Mucosa of rectum (tissue), 2 donors: ENCODE measurements at regions not wholly inside any gene's neighbourhood (a gene's known extent, or its start where the extent isn't known, plus 50 kb on each side); places are given as distances from the start of the nearest gene placed in this dataset.

Experiments used
- H3K27ac ChIP-seq, 2 donors: one replicate each; pipeline ENCODE4 v1.7.0; 2013; ENCODE audit warnings: inconsistent platforms in 2 of 2, low read depth in 2 of 2, low read length in 2 of 2
- H3K27me3 ChIP-seq, 2 donors: one replicate each; pipeline ENCODE4 v1.7.0; 2013; ENCODE audit warnings: low read length in 2 of 2; ENCODE audit not compliant: control insufficient read depth in 2 of 2, insufficient read depth in 2 of 2
- H3K36me3 ChIP-seq, 2 donors: one replicate each; pipeline ENCODE4 v1.7.0; 2013; ENCODE audit warnings: low read length in 2 of 2; ENCODE audit not compliant: control insufficient read depth in 2 of 2, insufficient read depth in 2 of 2
- H3K4me1 ChIP-seq, 2 donors: one replicate each; pipeline ENCODE4 v1.7.0; 2013; ENCODE audit warnings: low read length in 2 of 2, mild to moderate bottlenecking in 1 of 2; ENCODE audit not compliant: control insufficient read depth in 2 of 2, insufficient read depth in 2 of 2
- H3K4me3 ChIP-seq, 2 donors: one replicate each; pipeline ENCODE4 v1.7.0; 2013; ENCODE audit warnings: low read length in 2 of 2
- H3K9ac ChIP-seq, 2 donors: one replicate each; pipeline ENCODE4 v1.7.0; 2013; ENCODE audit warnings: low read length in 2 of 2, low read depth in 1 of 2, mild to moderate bottlenecking in 1 of 2
- H3K9me3 ChIP-seq, 2 donors: one replicate each; pipeline ENCODE4 v1.7.0; 2013; ENCODE audit warnings: low read length in 2 of 2; ENCODE audit not compliant: control insufficient read depth in 2 of 2
- donor health status: healthy.
- donor health status: Normal muscosa, but diverticular disease.

DNA sequence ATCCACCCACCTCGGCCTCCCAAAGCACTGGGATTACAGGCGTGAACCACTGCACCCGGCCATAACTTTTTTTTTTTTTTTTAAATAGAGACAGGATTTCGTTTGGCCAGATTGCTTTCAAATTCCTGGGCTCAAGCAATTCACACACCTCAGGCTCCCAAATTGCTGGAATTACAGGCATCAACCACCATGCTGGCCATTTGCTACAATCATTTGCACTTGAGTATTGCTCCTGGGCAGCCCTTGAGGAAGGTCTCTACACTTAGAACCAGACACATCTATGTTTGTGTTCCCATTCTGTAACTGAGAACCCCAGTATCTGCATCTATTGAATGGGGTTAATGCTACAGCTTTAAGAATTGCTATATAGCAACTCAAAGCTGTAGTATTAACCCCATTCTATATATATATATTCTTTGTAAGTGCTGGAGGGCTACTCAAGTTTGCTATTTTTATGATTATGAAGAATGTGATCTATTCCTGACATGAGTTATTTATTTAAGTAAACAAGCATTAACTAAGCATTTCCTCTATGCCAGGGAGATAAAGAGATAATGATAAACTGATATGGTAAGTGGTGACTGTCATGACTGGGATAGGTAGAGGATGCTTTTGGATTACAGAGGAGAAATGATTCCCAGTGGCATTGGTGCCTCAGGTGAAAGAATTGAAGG is 496.5 kb upstream of the TNC start:
- Histone ChIP-seq H3K9ac (no peak overlapping the region), H3K27ac (no peak overlapping the region), H3K27me3 (no peaks in the 10 kb centered on the region), H3K4me3 (no peak overlapping the region), H3K9me3 (no peaks in the 10 kb centered on the region), H3K36me3 (no peaks in the 10 kb centered on the region), H3K4me1 (no peaks in the 10 kb centered on the region)

DNA sequence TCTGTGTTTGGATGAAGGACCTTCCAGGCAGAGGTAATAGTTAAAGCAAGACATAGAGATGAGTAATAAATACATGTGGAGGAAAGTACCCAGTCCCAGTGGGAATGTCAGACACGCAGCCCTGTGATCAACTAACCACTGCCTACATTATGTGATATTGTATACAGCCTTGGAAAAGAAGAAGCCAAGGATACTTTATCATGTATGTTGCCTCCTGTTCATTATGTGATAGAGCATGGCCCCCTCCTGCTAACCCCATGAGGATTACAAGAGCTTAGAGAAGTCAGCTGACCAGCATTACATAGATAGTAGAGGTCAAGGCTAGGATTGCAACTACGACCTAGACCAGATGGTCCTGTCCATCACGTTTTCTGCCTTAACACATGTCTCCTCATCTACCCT is 497.0 kb upstream of the TNC start:
- Histone ChIP-seq H3K27ac (no peak overlapping the region), H3K36me3 (no peaks in the 10 kb centered on the region), H3K9me3 (no peaks in the 10 kb centered on the region), H3K27me3 (no peaks in the 10 kb centered on the region), H3K4me3 (no peak overlapping the region), H3K9ac (no peak overlapping the region), H3K4me1 (no peaks in the 10 kb centered on the region)

DNA sequence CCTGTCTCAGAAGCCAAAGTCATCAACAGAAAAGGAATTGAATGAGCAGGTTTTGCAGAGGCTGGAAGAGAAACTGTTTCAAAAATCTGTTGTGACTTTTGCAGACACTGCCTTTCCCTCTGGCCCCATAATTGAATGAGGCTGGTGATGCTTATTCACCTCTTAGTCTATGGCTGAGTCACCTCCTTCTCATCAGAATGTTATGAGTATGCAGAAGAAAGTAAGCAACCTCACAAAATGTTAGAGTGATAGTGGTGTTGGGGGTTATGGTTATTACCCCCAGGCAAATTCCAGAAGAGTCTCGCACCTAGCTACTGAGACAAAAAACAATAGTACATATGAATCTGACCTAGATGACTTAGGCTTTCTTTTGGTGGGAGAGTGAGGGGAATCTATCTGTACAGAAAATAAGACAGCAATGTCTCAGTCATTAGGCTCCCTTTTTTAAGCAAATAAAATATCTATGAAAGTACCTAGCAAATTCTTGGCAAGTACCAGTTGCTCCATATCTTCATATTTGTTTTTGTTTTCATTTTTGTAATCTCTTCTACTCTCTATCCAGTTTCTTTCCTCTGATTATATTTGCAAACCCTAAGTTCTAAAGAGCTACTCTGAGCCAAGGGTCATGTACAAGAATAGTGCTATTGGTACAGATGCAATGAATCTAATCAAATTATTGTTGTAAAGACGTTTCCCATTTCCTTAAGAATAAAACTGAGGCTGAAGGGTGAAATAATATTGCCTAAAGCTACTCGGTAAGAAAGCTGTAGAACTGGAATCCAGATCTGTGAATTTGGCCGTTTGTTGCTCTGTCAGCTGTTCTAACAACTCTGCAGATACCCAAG is 498.1 kb upstream of the TNC start:
- Histone ChIP-seq H3K27me3 (no peaks in the 10 kb centered on the region), H3K36me3 (no peaks in the 10 kb centered on the region), H3K27ac (no peak overlapping the region), H3K4me3 (no peak overlapping the region), H3K9me3 (no peaks in the 10 kb centered on the region), H3K4me1 (no peaks in the 10 kb centered on the region), H3K9ac (no peak overlapping the region)

DNA sequence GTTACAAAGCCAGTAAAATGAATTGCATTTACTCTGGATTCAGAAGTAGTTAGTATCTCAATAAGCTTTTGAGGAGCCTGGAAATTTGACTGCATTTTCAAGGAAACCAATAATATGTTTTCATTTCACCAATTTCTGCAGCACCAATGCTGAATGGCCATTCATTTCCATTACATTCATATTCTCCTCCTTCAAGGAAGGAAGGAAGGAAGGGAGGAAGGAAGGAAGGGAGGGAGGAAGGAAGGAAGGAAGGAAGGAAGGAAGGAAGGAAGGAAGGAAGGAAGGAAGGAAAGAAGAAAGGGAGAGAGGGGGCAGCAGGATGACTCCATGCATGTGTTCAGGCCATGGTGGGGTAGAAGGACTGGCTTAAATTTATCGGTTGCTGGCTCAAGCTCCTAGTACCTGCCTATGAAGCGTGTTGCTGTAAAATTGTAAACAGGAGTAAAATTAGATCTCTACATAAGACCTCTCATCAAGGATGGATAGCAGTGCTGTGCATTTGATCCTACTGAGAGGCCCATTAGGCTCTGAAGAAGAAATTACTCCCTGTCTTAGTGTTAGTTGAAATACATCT is 498.8 kb upstream of the TNC start:
- H3K9me3 ChIP-seq: no peaks in the 10 kb centered on the region

DNA sequence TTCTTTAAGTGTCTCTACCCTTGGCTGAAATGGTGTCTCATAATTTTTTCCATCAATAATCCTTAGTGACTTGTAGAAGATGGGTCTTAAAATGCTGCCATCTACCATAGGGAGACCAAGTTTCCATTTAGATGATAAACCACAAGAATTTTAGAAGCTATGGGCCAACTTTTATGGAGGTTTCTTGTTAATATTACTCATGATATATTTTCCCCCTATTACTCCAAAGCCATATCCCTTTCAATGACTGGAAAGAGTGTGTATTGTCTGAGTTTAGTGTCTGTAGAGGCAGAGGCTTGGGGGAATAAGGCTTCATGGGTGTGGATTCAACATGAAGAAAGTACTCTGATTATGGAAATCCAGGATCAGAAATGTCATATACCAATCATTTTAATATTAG is 507.3 kb upstream of the TNC start:
- Histone ChIP-seq H3K27ac (no peak overlapping the region), H3K36me3 (no peaks in the 10 kb centered on the region)

More for the DNA sequence above, 498.8 kb upstream of the TNC start:
- H3K36me3 ChIP-seq: no peaks in the 10 kb centered on the region
- H3K27ac ChIP-seq: no peak overlapping the region
- H3K4me3 ChIP-seq: no peak overlapping the region
- H3K4me1 ChIP-seq: no peaks in the 10 kb centered on the region
- no peaks in the 10 kb centered on the region for H3K27me3 ChIP-seq
- no peak overlapping the region for H3K9ac ChIP-seq

DNA sequence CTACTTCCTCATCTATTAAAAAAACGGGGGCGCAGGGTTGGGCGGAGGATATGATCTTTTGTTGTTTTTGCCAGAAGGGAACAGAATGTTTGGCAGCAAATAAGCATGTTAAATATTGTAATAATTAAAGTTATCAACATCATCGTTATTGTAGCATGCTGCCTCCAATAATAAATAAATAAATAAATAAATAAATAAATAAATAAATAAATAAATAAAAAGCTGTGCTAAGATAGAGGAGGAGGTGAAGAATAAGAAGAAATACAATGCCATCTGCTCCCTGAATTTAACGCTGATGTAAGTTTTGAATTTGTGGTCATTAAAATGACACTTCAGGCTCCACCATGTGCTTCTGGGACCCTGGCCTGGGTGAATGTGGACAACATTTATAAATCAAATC is 508.0 kb upstream of the TNC start:
- Histone ChIP-seq H3K9me3 (no peaks in the 10 kb centered on the region), H3K4me1 (no peaks in the 10 kb centered on the region), H3K9ac (no peak overlapping the region), H3K27me3 (no peaks in the 10 kb centered on the region), H3K4me3 (no peak overlapping the region), H3K36me3 (no peaks in the 10 kb centered on the region), H3K27ac (no peak overlapping the region)

More for the DNA sequence above, 507.3 kb upstream of the TNC start:
- no peak overlapping the region for H3K4me3 ChIP-seq
- H3K9me3 ChIP-seq: no peaks in the 10 kb centered on the region
- no peaks in the 10 kb centered on the region for H3K4me1 ChIP-seq
- no peaks in the 10 kb centered on the region for H3K27me3 ChIP-seq
- H3K9ac ChIP-seq: no peak overlapping the region

DNA sequence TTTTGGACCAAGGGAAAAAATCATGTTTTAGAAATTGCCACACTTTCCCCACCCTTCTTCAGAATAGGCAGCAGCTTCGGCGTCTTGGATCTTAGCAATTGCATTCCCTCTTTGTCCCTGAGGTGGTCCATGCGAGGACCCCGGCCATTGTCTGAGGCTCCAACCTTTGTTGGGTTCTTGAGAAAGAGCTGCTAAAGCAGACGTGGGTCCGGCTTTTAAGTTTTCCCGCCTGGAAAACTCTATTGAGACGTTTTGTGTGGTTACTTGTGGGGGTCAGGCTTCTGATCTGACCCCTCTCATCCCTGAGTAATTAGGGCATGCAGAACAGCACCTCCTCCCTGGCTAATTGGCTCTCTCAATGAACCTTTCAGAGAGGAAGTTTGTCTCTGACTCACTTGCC is 509.6 kb upstream of the TNC start:
- H3K9me3 ChIP-seq: no peaks in the 10 kb centered on the region
- H3K27ac ChIP-seq: no peak overlapping the region
- H3K27me3 ChIP-seq: no peaks in the 10 kb centered on the region
- H3K4me1 ChIP-seq: no peaks in the 10 kb centered on the region
- no peak overlapping the region for H3K9ac ChIP-seq
- no peaks in the 10 kb centered on the region for H3K36me3 ChIP-seq
- no peak overlapping the region for H3K4me3 ChIP-seq

DNA sequence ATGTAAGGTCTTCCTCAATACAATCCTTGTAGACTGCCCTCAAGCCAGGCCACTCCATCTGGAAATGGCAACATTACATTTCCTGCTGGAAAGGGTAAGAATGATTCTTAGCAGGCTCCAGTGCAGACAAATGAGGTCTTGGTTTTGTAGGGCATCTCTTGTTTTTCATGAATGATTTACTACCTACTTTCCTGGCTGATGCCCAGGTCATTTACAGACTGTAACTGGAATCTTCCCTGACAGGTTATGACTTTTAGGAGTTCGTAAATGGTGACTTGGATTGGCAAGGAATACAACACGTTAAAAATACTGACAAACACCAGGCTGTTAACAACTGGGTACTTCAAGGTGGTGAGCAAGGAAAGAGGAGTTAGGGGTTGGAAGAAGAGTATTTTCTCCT is 510.5 kb upstream of the TNC start:
- Histone ChIP-seq H3K27me3 (no peaks in the 10 kb centered on the region), H3K4me1 (no peaks in the 10 kb centered on the region), H3K9ac (no peak overlapping the region), H3K27ac (no peak overlapping the region), H3K4me3 (no peak overlapping the region), H3K9me3 (no peaks in the 10 kb centered on the region), H3K36me3 (no peaks in the 10 kb centered on the region)

DNA sequence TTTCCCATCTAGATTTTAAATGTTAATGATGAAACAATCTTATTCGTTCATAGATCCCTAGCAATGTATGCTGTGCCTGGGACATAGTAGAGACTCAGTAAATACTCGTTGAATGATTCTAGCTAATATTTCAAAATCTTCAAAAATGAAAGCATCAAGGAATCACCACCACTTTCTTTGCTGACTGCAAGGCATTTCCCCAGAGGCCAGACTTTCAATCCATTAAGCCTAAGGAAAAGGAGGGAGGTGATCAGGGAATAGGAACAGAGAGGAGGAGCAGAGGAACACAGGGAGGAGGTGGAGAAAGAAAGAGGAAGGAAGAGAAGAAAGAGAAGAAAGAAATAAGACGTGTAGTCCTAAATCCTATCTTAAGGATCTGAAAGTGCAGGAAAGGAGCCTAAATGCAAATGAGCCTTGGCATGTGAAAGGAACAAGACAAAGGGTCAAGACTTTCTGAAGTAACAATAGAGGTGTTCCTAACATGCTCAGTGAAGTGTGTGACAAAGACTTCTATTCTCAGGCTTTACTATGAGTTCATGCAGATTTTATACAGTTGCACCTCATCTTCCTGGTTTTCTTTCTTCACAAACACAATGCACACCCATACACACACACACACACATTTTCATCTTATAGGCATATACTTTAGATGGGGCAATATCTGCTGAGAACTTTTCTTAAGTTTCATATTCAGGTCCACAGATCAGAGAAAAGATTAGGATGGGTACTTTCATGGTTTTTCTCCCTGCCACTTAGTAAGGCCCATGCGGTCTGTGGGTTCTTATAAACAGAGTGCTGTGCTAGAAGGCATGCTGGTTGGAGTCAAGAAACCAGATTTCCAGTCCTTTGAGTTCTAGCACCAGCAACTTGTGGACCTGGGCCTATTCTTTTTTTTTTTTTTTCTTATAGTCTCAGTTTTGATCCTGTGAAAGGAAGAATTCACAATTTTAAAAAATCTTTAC is 512.2 kb upstream of the TNC start:
- Histone ChIP-seq H3K36me3 (no peaks in the 10 kb centered on the region), H3K9me3 (no peaks in the 10 kb centered on the region), H3K27ac (no peak overlapping the region), H3K4me3 (no peak overlapping the region), H3K27me3 (no peaks in the 10 kb centered on the region), H3K4me1 (no peaks in the 10 kb centered on the region), H3K9ac (no peak overlapping the region)
